GM12875 (cell line): ENCODE measurements at regions not wholly inside any gene's neighbourhood (a gene's known extent, or its start where the extent isn't known, plus 50 kb on each side); places are given as distances from the start of the nearest gene placed in this dataset.

Source experiments
- H3K4me3 ChIP-seq: one replicate; pipeline ENCODE4 v1.5.1; 2011; ENCODE audit warnings: low read depth, low read length, control low read depth
- TF ChIP-seq, protein P1 (sequence below): IDR thresholded peaks from 2 replicates; pipeline ENCODE4 v1.5.1; 2011; ENCODE audit warnings: low read depth, mild to moderate bottlenecking, control low read depth, inconsistent platforms, low read length, moderate library complexity, borderline replicate concordance; ENCODE audit not compliant: insufficient read depth

- H3K4me3 ChIP-seq = no peak overlapping the region
- TF ChIP-seq, protein P1, sequence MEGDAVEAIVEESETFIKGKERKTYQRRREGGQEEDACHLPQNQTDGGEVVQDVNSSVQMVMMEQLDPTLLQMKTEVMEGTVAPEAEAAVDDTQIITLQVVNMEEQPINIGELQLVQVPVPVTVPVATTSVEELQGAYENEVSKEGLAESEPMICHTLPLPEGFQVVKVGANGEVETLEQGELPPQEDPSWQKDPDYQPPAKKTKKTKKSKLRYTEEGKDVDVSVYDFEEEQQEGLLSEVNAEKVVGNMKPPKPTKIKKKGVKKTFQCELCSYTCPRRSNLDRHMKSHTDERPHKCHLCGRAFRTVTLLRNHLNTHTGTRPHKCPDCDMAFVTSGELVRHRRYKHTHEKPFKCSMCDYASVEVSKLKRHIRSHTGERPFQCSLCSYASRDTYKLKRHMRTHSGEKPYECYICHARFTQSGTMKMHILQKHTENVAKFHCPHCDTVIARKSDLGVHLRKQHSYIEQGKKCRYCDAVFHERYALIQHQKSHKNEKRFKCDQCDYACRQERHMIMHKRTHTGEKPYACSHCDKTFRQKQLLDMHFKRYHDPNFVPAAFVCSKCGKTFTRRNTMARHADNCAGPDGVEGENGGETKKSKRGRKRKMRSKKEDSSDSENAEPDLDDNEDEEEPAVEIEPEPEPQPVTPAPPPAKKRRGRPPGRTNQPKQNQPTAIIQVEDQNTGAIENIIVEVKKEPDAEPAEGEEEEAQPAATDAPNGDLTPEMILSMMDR = peak; percentile 42; the same call in 1 of the 2 replicates
Observed at GRCh38 chr4:24476282-24476681, 108.1 kb downstream of the DHX15 start.

DNA sequence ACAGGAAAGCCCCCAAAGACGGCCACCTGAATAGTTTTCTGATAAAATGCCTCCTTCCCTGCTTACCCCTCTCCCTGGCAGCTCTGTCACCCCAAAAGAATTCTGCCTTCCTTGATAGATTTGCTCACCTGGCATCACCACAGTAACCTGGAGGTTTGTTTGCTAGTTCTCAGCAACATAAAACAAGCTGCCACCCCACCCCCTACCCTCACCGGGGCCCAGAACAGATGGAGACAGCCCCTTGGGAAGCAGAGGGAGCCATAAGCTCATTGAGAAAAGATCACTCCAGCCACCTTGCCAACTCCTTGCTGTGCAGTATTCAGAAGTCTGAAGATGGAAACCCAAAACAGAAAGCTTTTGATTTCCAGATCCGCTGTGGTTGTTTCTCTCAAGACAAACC lies 108.6 kb downstream of the DHX15 start:
- TF ChIP-seq, protein P1 = no peak
- H3K4me3 ChIP-seq = no peak overlapping the region

GRCh38 chr4:24473309-24473721 lies 111.0 kb downstream of the DHX15 start:
- TF ChIP-seq, protein P1 = no peak

DNA sequence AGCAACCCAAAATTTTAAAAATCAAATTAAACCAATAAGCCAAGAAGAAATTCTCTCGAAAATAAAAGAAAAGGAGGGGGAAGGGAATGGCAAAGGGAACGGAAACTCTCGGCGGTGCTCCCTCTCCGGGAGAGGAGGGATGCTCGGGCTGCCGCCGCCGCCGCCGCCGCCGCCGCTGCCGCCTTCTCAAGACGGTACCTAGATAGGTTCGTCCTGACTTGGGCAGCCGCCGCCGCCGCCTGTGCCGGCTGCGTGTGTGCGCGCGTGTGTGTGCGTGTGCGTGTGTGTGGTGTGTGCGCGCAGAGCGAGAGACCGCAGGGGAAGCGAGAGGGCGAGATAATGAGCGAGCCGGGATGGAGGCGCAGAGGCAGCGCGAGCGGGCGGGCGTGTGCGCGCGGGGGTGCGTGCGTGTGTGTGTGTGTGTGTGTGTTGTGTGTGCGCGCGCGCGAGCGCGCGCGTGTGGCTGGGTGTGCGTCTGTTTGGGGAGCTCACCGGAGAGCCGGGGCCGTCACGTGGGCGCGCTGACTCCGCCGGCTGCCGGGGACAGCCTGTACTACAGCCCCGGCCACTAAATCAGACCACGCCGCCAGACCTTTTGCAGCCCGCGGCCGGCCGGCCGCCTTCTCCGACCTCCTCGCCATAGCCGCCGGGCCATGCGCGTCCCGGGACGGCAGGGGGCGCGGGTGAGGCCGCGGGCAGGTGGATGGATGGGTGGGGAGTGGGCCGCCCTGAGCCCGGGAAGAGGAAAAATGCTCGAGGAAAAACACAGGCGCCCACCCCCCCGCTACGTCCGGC lies 111.6 kb downstream of the DHX15 start:
- TF ChIP-seq, protein P1 = peak; percentile 77
- H3K4me3 ChIP-seq = peak overlapping the region; percentile 35

More at GRCh38 chr4:24473309-24473721, 111.0 kb downstream of the DHX15 start:
- no peak overlapping the region for H3K4me3 ChIP-seq

DNA sequence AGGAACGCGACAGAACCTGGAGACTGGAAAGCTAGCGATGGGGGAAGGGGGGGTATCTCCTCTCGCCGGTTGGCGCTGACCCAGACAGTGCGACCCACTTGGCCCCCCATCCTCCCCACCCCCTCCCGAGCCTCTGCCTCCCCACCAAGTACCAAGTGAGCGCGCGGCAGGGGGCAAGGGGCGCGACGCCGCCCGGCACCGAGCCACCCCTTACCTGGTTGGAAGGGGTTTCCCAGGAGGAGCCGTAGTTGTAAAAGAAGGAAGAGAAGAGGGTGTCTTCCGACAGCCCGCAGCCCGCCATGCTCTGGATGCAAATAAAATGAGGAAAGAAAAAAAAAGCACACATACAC lies 112.2 kb downstream of the DHX15 start:
- TF ChIP-seq, protein P1 = no peak
- H3K4me3 ChIP-seq = no peak overlapping the region

- TF ChIP-seq, protein P1 = no peak
- peak overlapping the region; percentile 23 for H3K4me3 ChIP-seq
Observed at GRCh38 chr4:24471486-24472160, 112.7 kb downstream of the DHX15 start.
